ENCODE measurements at regions not wholly inside any gene's neighbourhood (a gene's known extent, or its start where the extent isn't known, plus 50 kb on each side); places are given as distances from the start of the nearest gene placed in this dataset.
A peak's percentile ranks its signal among the peaks of the same experiment; 100 is the strongest.

DNA sequence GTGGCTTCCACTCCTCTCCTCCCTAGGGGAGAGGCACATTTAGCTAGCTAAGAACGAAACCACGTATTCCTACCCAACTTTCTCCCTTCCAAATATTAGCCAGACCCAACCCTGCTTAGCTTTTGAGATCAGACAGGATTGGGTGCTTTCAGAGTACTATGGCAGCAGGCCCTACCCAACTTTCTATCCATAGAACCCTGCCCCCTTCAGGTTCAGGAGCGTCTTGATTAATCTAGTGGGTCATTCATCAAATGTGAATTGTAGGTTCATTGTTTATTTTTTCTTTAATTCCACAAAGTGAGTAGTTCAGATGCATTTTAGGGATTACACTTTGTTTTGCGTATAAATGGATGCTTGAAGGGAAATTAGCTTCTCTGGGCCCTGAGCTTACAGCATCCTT is 188.3 kb downstream of the MIB1 start:
- DNase-seq (ENCODE audit: low read depth in 4 of 6, low spot score in 6 of 6) = no peak
- H3K36me3 ChIP-seq (ENCODE audit: control insufficient read depth, insufficient read depth, low read length) = no peaks in the 10 kb centered on the region

DNA sequence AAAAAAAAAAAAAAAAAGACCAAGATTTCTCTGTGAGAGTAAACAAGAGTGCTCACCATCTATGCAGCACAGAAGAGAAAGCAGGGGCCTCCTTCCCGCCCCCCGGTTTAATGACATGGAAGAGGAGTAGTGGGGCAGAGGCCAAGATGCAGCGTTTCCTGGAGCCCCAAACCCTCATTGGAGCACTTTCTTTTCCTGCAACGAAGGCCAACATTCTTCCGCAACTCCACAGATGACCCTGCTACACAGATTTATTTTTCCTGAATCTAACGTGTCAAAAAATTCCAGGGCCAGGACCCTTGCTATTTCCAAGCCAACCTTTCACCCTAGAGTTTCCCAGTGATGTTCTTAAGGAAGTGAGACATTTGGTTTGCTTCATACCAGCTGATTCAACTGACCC is 189.6 kb downstream of the MIB1 start:
- Histone ChIP-seq H3K9me3 (ENCODE audit: control insufficient read depth, insufficient read depth, low read length) (no peaks in the 10 kb centered on the region), H3K27me3 (ENCODE audit: control insufficient read depth, insufficient read depth, low read length) (no peaks in the 10 kb centered on the region), H3K36me3 (ENCODE audit: control insufficient read depth, insufficient read depth, low read length) (no peaks in the 10 kb centered on the region), H3K27ac (ENCODE audit: low read depth, low read length) (no peak overlapping the region), H3K4me3 (ENCODE audit: low read depth, low read length) (no peak overlapping the region), H3K4me1 (ENCODE audit: control insufficient read depth, insufficient read depth, low read length) (no peaks in the 10 kb centered on the region)
- 76% methylated on average over 5 of the region's 6 CpGs for WGBS (ENCODE audit: insufficient coverage)
- DNase-seq (ENCODE audit: low read depth in 4 of 6, low spot score in 6 of 6) = no peak

More for the DNA sequence above, 188.3 kb downstream of the MIB1 start:
- no CpG with 5 or more reads among the region's 4 CpGs for WGBS (ENCODE audit: insufficient coverage)
- Histone ChIP-seq H3K4me3 (ENCODE audit: low read depth, low read length) (no peak overlapping the region), H3K4me1 (ENCODE audit: control insufficient read depth, insufficient read depth, low read length) (no peaks in the 10 kb centered on the region), H3K27ac (ENCODE audit: low read depth, low read length) (no peak overlapping the region), H3K9me3 (ENCODE audit: control insufficient read depth, insufficient read depth, low read length) (no peaks in the 10 kb centered on the region), H3K27me3 (ENCODE audit: control insufficient read depth, insufficient read depth, low read length) (no peaks in the 10 kb centered on the region)

DNA sequence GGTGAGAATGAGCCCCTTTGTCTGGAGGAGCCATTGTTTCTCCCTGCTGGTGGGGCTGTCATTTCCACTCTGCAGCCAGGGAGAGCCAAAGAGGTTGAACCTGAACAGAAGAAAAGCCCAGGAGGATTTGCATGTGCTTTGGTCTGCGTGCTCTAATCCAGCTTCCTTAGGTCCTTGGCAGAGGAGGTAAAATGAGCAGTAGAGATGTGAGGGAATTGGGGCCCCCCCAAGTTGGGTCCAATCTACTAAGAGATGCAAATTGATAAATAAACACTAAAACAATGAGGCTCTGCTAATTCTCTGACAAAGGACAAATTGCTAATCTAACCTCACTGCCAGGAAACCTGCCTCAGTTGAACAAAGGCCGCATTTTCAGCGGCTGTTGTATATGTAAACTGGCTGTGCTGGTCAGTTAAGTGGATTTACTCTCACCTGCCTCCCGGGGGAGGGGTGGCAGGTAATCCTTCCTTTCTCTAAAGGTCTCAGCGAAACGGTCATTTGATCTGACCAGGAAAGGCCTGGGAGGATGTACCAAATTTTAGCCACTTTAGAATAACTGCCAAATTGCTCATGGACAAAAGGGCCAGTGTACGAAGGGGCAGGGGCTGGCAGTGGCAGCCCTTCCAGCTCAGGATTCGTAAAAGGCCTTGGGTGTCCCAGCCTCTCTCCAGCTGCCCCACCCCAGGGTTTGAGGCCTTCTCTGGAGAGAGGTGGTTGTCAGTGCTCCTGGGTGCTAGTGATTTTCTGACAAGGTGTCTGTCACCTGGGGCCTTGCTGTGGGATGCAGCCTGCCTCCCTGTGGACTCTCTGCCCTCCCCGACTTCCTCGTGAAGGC is 193.6 kb downstream of the MIB1 start:
- no peaks in the 10 kb centered on the region for H3K36me3 ChIP-seq (ENCODE audit: control insufficient read depth, insufficient read depth, low read length)
- H3K27me3 ChIP-seq (ENCODE audit: control insufficient read depth, insufficient read depth, low read length) = no peaks in the 10 kb centered on the region
- H3K4me3 ChIP-seq (ENCODE audit: low read depth, low read length) = no peak overlapping the region
- no peaks in the 10 kb centered on the region for H3K9me3 ChIP-seq (ENCODE audit: control insufficient read depth, insufficient read depth, low read length)
- no peak for DNase-seq (ENCODE audit: low read depth in 4 of 6, low spot score in 6 of 6)
- 48% methylated on average over 9 of the region's 10 CpGs for WGBS (ENCODE audit: insufficient coverage)
- no peaks in the 10 kb centered on the region for H3K4me1 ChIP-seq (ENCODE audit: control insufficient read depth, insufficient read depth, low read length)
- no peak overlapping the region for H3K27ac ChIP-seq (ENCODE audit: low read depth, low read length)

DNA sequence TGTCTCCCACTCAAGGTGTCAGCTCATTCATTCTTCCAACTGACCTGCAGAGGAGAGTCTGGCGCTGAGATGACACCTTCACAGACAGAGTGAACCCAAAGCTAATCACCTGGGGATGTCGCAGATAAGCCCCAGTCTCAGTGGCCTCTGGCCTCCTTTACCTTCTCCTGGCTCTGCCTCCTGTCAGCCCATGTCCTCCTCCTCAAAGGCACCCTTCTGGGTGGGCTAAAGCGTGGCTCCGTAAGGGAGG is 194.1 kb downstream of the MIB1 start:
- no peaks in the 10 kb centered on the region for H3K36me3 ChIP-seq (ENCODE audit: control insufficient read depth, insufficient read depth, low read length)
- no peaks in the 10 kb centered on the region for H3K27me3 ChIP-seq (ENCODE audit: control insufficient read depth, insufficient read depth, low read length)
- H3K4me3 ChIP-seq (ENCODE audit: low read depth, low read length) = no peak overlapping the region
- no peak overlapping the region for H3K27ac ChIP-seq (ENCODE audit: low read depth, low read length)
- no peaks in the 10 kb centered on the region for H3K4me1 ChIP-seq (ENCODE audit: control insufficient read depth, insufficient read depth, low read length)
- no peaks in the 10 kb centered on the region for H3K9me3 ChIP-seq (ENCODE audit: control insufficient read depth, insufficient read depth, low read length)
- no peak for DNase-seq (ENCODE audit: low read depth in 4 of 6, low spot score in 6 of 6)
- WGBS (ENCODE audit: insufficient coverage) = 70% methylated on average over 2 of the region's 4 CpGs

DNA sequence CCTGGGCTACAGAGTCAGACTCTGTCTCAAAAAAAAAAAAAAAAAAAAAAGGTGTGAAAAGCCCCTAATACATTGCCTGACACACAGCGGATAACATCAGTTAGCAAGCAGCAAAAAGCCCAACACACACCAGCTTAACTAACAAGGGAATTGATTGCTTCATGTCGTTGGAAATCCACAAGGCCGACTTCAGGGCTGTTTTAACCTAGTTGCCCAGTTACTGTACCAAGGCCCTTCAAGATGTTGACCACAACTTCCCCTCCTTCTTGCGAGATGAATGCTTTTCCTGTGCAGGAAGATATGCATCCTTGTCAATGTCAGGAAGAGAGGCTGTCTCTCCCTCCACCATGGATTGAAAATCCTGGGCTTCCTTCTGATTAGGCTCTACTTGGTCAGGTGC is 202.9 kb downstream of the MIB1 start:
- Histone ChIP-seq H3K4me1 (ENCODE audit: control insufficient read depth, insufficient read depth, low read length) (no peaks in the 10 kb centered on the region), H3K9me3 (ENCODE audit: control insufficient read depth, insufficient read depth, low read length) (no peaks in the 10 kb centered on the region), H3K27ac (ENCODE audit: low read depth, low read length) (no peak overlapping the region), H3K36me3 (ENCODE audit: control insufficient read depth, insufficient read depth, low read length) (no peaks in the 10 kb centered on the region), H3K27me3 (ENCODE audit: control insufficient read depth, insufficient read depth, low read length) (no peaks in the 10 kb centered on the region), H3K4me3 (ENCODE audit: low read depth, low read length) (no peak overlapping the region)
- WGBS (ENCODE audit: insufficient coverage) = 100% methylated on average over 3 of the region's 4 CpGs
- DNase-seq (ENCODE audit: low read depth in 4 of 6, low spot score in 6 of 6) = no peak

DNA sequence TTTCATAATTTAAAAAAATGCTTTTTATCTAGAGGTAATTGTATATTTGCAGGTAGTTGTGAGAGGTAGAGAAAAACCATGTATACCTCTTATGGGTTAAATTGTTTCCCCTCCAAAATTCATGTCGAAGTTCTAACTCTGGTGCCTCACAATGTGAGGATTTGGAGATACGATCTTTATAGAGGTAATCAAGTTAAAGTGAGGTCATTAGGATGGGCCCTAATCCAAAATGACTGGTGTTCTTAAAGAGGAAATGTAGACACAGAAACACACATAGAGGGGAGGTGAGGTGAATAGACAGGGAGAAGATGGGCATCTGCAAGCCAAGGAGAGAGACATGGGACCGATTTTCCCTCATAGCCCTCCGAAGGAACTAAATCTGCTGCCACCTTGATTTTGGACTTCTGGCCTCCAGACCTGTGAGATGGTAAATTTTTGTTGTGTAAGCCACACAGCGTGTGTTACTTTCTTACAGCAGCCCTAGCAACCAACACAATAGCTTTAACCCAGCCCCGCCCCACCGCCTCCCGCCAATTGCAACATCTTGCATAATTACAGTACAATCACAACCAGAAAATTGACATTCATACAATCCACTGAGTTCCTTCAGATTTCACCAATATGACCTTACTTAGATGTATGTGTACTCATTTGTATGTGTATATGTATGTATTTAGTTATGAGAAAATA is 208.9 kb downstream of the MIB1 start:
- no peak overlapping the region for H3K4me3 ChIP-seq (ENCODE audit: low read depth, low read length)
- WGBS (ENCODE audit: insufficient coverage) = 75% methylated on average over 2 of the region's 8 CpGs
- no peaks in the 10 kb centered on the region for H3K27me3 ChIP-seq (ENCODE audit: control insufficient read depth, insufficient read depth, low read length)
- H3K4me1 ChIP-seq (ENCODE audit: control insufficient read depth, insufficient read depth, low read length) = no peaks in the 10 kb centered on the region
- DNase-seq (ENCODE audit: low read depth in 4 of 6, low spot score in 6 of 6) = no peak
- no peaks in the 10 kb centered on the region for H3K36me3 ChIP-seq (ENCODE audit: control insufficient read depth, insufficient read depth, low read length)
- peaks cover 1% of the 10 kb centered on the region for H3K9me3 ChIP-seq (ENCODE audit: control insufficient read depth, insufficient read depth, low read length)
- no peak overlapping the region for H3K27ac ChIP-seq (ENCODE audit: low read depth, low read length)

DNA sequence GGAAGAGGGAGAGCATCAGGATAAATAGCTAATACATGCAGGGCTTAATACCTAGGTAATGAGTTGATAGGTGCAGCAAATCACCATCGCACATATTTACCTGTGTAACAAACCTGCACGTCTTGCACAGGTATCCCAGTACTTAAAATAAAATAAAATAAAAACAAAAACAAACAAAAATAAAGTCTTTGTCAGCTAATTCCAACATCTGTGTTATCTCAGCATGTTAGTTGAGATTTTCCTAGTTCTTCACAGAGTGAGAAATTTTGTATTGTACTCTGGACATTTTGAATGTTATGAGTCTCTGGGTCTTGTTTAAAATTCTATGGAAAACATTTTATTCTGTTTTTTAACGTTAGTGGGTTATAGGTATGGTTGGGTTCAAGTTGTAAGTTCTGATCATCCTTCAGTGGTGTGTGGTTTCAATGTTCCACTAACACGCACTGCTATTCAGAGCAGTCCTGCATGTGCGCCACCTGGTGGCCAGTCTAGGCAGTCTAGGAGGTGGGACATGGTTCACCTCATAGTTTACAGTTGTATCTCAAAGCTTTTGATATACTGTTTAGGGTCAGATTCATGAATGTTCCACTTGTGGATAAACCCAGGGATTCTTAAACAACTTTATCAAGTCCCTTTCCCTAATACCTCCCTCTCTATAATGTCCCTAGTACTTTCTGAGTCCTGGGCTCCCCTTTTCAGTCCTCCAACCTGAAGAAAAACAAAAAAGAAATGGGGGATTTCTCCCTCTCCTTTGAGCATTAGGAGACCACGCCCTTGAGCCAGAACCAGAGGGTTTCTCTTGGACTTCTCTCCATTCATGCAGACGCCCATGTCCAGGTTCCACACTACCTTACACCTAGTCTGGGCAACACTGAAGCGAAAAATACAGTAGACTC is 213.4 kb upstream of the GATA6 start:
- Histone ChIP-seq H3K4me3 (ENCODE audit: low read depth, low read length) (no peak overlapping the region), H3K27me3 (ENCODE audit: control insufficient read depth, insufficient read depth, low read length) (no peaks in the 10 kb centered on the region), H3K4me1 (ENCODE audit: control insufficient read depth, insufficient read depth, low read length) (peaks cover 4% of the 10 kb centered on the region), H3K27ac (ENCODE audit: low read depth, low read length) (no peak overlapping the region), H3K36me3 (ENCODE audit: control insufficient read depth, insufficient read depth, low read length) (no peaks in the 10 kb centered on the region), H3K9me3 (ENCODE audit: control insufficient read depth, insufficient read depth, low read length) (peaks cover 4% of the 10 kb centered on the region)
- DNase-seq (ENCODE audit: low read depth in 4 of 6, low spot score in 6 of 6) = peak in 4 of 6 donors; percentile 35 to 75 (median 54)
- 46% methylated on average over 4 of the region's 8 CpGs for WGBS (ENCODE audit: insufficient coverage)

DNA sequence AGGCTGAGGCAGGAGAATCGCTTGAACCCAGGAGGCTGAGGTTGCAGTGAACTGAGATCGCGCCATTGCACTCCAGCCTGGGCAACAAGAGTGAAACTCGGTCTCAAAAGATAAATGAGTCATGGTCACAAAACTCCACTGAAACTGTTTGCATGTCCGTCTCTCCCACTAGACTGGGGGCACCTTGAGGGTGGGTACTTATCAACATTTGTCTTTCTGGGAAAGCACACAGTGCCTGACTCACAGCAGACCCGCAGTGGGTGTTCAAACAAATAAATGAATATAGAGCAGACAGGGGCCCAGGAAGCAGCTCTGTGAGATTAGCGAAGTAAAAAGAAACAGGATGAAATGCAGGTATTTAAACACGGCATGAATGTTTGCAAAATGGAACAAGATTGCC is 211.1 kb upstream of the GATA6 start:
- H3K27ac ChIP-seq (ENCODE audit: low read depth, low read length) = no peak overlapping the region
- H3K27me3 ChIP-seq (ENCODE audit: control insufficient read depth, insufficient read depth, low read length) = no peaks in the 10 kb centered on the region
- no peak overlapping the region for H3K4me3 ChIP-seq (ENCODE audit: low read depth, low read length)
- H3K4me1 ChIP-seq (ENCODE audit: control insufficient read depth, insufficient read depth, low read length) = peaks cover 4% of the 10 kb centered on the region
- peaks cover 4% of the 10 kb centered on the region for H3K9me3 ChIP-seq (ENCODE audit: control insufficient read depth, insufficient read depth, low read length)
- H3K36me3 ChIP-seq (ENCODE audit: control insufficient read depth, insufficient read depth, low read length) = no peaks in the 10 kb centered on the region
- 87% methylated on average over 8 of the region's 8 CpGs for WGBS (ENCODE audit: insufficient coverage)
- no peak for DNase-seq (ENCODE audit: low read depth in 4 of 6, low spot score in 6 of 6)

DNA sequence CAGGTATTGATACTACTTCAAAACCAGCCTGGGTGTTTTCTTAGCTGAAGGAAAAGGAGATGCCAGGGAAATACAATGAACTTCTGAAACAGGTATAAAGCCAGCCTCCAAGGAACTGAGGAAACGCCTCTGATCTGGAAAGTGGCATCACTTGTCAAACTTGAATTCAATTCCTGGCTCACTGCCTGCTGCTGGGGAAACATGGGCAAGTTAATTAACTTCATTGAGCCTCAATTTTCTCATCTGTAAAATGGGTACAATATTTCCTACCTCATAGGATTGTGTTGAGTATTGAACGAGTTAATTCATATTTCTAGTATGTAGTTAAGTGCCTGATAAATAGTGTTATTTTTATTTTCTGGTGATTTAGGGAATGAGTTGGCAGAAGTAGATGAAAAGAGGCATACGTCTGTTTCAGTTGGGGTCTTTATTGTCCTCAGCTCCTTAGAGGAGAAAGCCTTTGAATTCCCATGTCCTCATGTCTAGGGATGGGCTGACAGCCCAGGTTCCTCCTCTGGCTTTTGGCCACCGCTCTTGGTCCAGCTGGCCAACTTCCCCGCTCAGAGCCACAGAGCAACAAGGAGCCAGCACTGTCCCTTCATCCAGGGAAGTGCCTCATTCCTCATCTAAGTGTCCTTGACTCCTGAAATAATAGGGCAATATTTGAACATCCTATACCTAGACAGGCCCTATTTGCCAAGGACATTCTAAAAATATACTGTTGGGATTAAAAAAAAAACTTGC is 210.5 kb upstream of the GATA6 start:
- H3K9me3 ChIP-seq (ENCODE audit: control insufficient read depth, insufficient read depth, low read length) = peaks cover 4% of the 10 kb centered on the region
- peaks cover 4% of the 10 kb centered on the region for H3K4me1 ChIP-seq (ENCODE audit: control insufficient read depth, insufficient read depth, low read length)
- no peak overlapping the region for H3K4me3 ChIP-seq (ENCODE audit: low read depth, low read length)
- no peaks in the 10 kb centered on the region for H3K27me3 ChIP-seq (ENCODE audit: control insufficient read depth, insufficient read depth, low read length)
- WGBS (ENCODE audit: insufficient coverage) = 62% methylated on average over 4 of the region's 5 CpGs
- no peaks in the 10 kb centered on the region for H3K36me3 ChIP-seq (ENCODE audit: control insufficient read depth, insufficient read depth, low read length)
- DNase-seq (ENCODE audit: low read depth in 4 of 6, low spot score in 6 of 6) = peak in 4 of 6 donors; percentile 4 to 64 (median 11)
- H3K27ac ChIP-seq (ENCODE audit: low read depth, low read length) = no peak overlapping the region
